SK-N-SH (cell line): ENCODE measurements at regions not wholly inside any gene's neighbourhood (a gene's known extent, or its start where the extent isn't known, plus 50 kb on each side); places are given as distances from the start of the nearest gene placed in this dataset.

Experiments used
- CTCF ChIA-PET: fragments of 300-600, 350-600 bp; formaldehyde crosslinking; extraction: SDS; loops from one replicate; lab custom pipeline; 2021; lab: Yijun Ruan, JAX
- POLR2A ChIA-PET: fragments of 350-600 bp; sonication (Branson Sonifier 250); formaldehyde crosslinking; extraction: SDS; loops from one replicate; lab custom pipeline; 2020; ENCODE audit warnings: antibody characterized with exemption, inconsistent platforms; lab: Yijun Ruan, JAX
- DNase-seq: peaks from one replicate; pipeline ENCODE4 v3.0.0; 2012
- H2AFZ ChIP-seq: fragments of 200-600 bp; sonication (generic); 2 replicates; pipeline ENCODE4 v1.8.1; 2016; ENCODE audit warnings: antibody characterized with exemption, mild to moderate bottlenecking, low read depth
- H3F3A ChIP-seq: fragments of 200-600 bp; sonication (generic); replicated peaks from 2 replicates; pipeline ENCODE3; 2016; ENCODE audit warnings: antibody characterized with exemption, mild to moderate bottlenecking; ENCODE audit not compliant: insufficient read depth
- H3K27ac ChIP-seq, 2 experiments: fragments of 200-500 bp in 1 of 2; fragments of 200-600 bp in 1 of 2; sonication (Bioruptor generic) in 1 of 2; sonication (generic), shearing (Covaris generic) in 1 of 2; 2 replicates each; pipeline versions ENCODE4 v1.5.1 to v1.6.1; 2014 to 2016; ENCODE audit warnings: low read depth in 2 of 2, inconsistent platforms in 1 of 2, low read length in 1 of 2, mild to moderate bottlenecking in 1 of 2, mixed read lengths in 1 of 2
- H3K27me3 ChIP-seq: fragments of 200-600 bp; sonication (generic), shearing (Covaris generic); 2 replicates; pipeline ENCODE4 v1.6.1; 2016; ENCODE audit warnings: mixed run types; ENCODE audit not compliant: insufficient read depth
- H3K36me3 ChIP-seq, 2 experiments: fragments of 200-500 bp in 1 of 2; fragments of 200-600 bp in 1 of 2; sonication (Bioruptor generic) in 1 of 2; sonication (generic) in 1 of 2; replicated peaks in 1 of 2; 2 replicates each; pipeline versions ENCODE3 to v1.5.1; 2014 to 2016; ENCODE audit warnings: low read length in 1 of 2, mild to moderate bottlenecking in 1 of 2; ENCODE audit not compliant: insufficient read depth in 2 of 2, control insufficient read depth in 1 of 2
- H3K4me1 ChIP-seq, 2 experiments: fragments of 200-500 bp in 1 of 2; fragments of 200-600 bp in 1 of 2; sonication (Bioruptor generic) in 1 of 2; sonication (generic), shearing (Covaris generic) in 1 of 2; 2 replicates each; pipeline versions ENCODE4 v1.5.1 to v1.6.1; 2014 to 2016; ENCODE audit warnings: low read depth in 1 of 2, low read length in 1 of 2, mixed run types in 1 of 2; ENCODE audit not compliant: insufficient read depth in 2 of 2, control insufficient read depth in 1 of 2
- H3K4me2 ChIP-seq: fragments of 200-600 bp; sonication (generic), shearing (Covaris generic); 2 replicates; pipeline ENCODE4 v1.6.1; 2017; ENCODE audit warnings: mixed run types
- H3K4me3 ChIP-seq, 2 experiments: fragments of 200-500 bp in 1 of 2; fragments of 200-600 bp in 1 of 2; sonication (Bioruptor generic) in 1 of 2; sonication (generic), shearing (Covaris generic) in 1 of 2; 2 replicates each; pipeline versions ENCODE4 v1.5.1 to v1.8.1; 2014 to 2016; ENCODE audit warnings: low read depth in 2 of 2, inconsistent platforms in 1 of 2, low read length in 1 of 2, mild to moderate bottlenecking in 1 of 2, mixed read lengths in 1 of 2, moderate library complexity in 1 of 2
- H3K79me2 ChIP-seq: fragments of 200-600 bp; sonication (generic); 2 replicates; pipeline ENCODE4 v1.8.1; 2017; ENCODE audit warnings: mild to moderate bottlenecking; ENCODE audit not compliant: insufficient read depth
- H3K9ac ChIP-seq: fragments of 200-600 bp; sonication (generic); 2 replicates; pipeline ENCODE4 v1.6.1; 2017; ENCODE audit warnings: mixed run types
- H3K9me2 ChIP-seq: fragments of 200-600 bp; sonication (generic); 2 replicates; pipeline ENCODE4 v1.6.1; 2017; ENCODE audit warnings: mixed run types
- H3K9me3 ChIP-seq: fragments of 200-600 bp; sonication (generic); 2 replicates; pipeline ENCODE4 v1.6.1; 2017; ENCODE audit warnings: mixed run types, mild to moderate bottlenecking, moderate library complexity
- H4K20me1 ChIP-seq: fragments of 200-600 bp; sonication (generic); 2 replicates; pipeline ENCODE4 v1.6.1; 2017; ENCODE audit warnings: mild to moderate bottlenecking, mixed run types; ENCODE audit not compliant: insufficient read depth
- CHD2 ChIP-seq: fragments of 150-350 bp; IDR thresholded peaks from 2 replicates; pipeline ENCODE4 v1.6.1; 2018; ENCODE audit warnings: low read length; ENCODE audit not compliant: partially characterized antibody
- FOXM1 ChIP-seq: IDR thresholded peaks from 2 replicates; pipeline ENCODE4 v1.4.0; 2012; ENCODE audit warnings: low read depth, mild to moderate bottlenecking
- GABPA ChIP-seq: IDR thresholded peaks from 2 replicates; pipeline ENCODE4 v1.4.0; 2012; ENCODE audit warnings: low read depth, mild to moderate bottlenecking
- JUND ChIP-seq: IDR thresholded peaks from 2 replicates; pipeline ENCODE4 v1.4.0; 2012
- MEF2A ChIP-seq: IDR thresholded peaks from 2 replicates; pipeline ENCODE4 v1.4.0; 2012; ENCODE audit warnings: low read depth, borderline replicate concordance
- NFIC ChIP-seq: IDR thresholded peaks from 2 replicates; pipeline ENCODE4 v1.4.0; 2012; ENCODE audit warnings: borderline replicate concordance
- NRF1 ChIP-seq: IDR thresholded peaks from 2 replicates; pipeline ENCODE4 v1.6.1; 2012; ENCODE audit warnings: low read depth, mild to moderate bottlenecking, low read length
- POLR2AphosphoS5 ChIP-seq: IDR thresholded peaks from 2 replicates; pipeline ENCODE4 v1.6.1; 2012; ENCODE audit warnings: low read depth, low read length
- RCOR1 ChIP-seq: fragments of 150-350 bp; IDR thresholded peaks from 2 replicates; pipeline ENCODE4 v1.6.1; 2017; ENCODE audit warnings: antibody characterized with exemption, low read length
- RXRA ChIP-seq: IDR thresholded peaks from 2 replicates; pipeline ENCODE4 v1.4.0; 2012; ENCODE audit warnings: low read depth, mild to moderate bottlenecking, borderline replicate concordance
- TAF1 ChIP-seq: IDR thresholded peaks from 2 replicates; pipeline ENCODE4 v1.6.1; 2012; ENCODE audit warnings: low read depth, mild to moderate bottlenecking, low read length, moderate library complexity, borderline replicate concordance
- TEAD4 ChIP-seq: IDR thresholded peaks from 2 replicates; pipeline ENCODE4 v1.4.0; 2012; ENCODE audit warnings: mild to moderate bottlenecking, borderline replicate concordance; ENCODE audit not compliant: insufficient read depth
- YY1 ChIP-seq: IDR thresholded peaks from 2 replicates; pipeline ENCODE4 v1.4.0; 2012; ENCODE audit warnings: low read depth, mild to moderate bottlenecking
- ZBTB33 ChIP-seq: IDR thresholded peaks from 2 replicates; pipeline ENCODE4 v1.4.0; 2012; ENCODE audit warnings: low read depth, borderline replicate concordance
- WGBS: methylation state at CpG from one replicate; pipeline ENCODE4 v1.1.6; 2017; ENCODE audit warnings: low lambda C conversion rate; 5-methylcytosine and 5-hydroxymethylcytosine counted together
- TF ChIP-seq, protein P1 (sequence below): fragments of 200-600 bp; sonication (generic); IDR thresholded peaks from 2 replicates; pipeline ENCODE4 v1.6.1; 2017; ENCODE audit warnings: antibody characterized with exemption, mild to moderate bottlenecking, moderate library complexity
- TF ChIP-seq, protein P2 (sequence below): IDR thresholded peaks from 2 replicates; pipeline ENCODE4 v1.4.0; 2012; ENCODE audit warnings: low read depth, borderline replicate concordance

GRCh38 chr1:79796434-79796833, 789.9 kb upstream of the ADGRL4 start:
- no peak overlapping the region for H3K9ac ChIP-seq
- TF ChIP-seq FOXM1 (no peak), RCOR1 (no peak), CHD2 (no peak), ZBTB33 (no peak), TEAD4 (no peak), YY1 (no peak), NRF1 (no peak), JUND (no peak), TAF1 (no peak), GABPA (no peak), NFIC (no peak), RXRA (no peak), POLR2AphosphoS5 (no peak), MEF2A (no peak)
- TF ChIP-seq, protein P1, sequence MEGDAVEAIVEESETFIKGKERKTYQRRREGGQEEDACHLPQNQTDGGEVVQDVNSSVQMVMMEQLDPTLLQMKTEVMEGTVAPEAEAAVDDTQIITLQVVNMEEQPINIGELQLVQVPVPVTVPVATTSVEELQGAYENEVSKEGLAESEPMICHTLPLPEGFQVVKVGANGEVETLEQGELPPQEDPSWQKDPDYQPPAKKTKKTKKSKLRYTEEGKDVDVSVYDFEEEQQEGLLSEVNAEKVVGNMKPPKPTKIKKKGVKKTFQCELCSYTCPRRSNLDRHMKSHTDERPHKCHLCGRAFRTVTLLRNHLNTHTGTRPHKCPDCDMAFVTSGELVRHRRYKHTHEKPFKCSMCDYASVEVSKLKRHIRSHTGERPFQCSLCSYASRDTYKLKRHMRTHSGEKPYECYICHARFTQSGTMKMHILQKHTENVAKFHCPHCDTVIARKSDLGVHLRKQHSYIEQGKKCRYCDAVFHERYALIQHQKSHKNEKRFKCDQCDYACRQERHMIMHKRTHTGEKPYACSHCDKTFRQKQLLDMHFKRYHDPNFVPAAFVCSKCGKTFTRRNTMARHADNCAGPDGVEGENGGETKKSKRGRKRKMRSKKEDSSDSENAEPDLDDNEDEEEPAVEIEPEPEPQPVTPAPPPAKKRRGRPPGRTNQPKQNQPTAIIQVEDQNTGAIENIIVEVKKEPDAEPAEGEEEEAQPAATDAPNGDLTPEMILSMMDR = no peak
- TF ChIP-seq, protein P2, sequence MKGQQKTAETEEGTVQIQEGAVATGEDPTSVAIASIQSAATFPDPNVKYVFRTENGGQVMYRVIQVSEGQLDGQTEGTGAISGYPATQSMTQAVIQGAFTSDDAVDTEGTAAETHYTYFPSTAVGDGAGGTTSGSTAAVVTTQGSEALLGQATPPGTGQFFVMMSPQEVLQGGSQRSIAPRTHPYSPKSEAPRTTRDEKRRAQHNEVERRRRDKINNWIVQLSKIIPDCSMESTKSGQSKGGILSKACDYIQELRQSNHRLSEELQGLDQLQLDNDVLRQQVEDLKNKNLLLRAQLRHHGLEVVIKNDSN = no peak
- no peak overlapping the region for H3K4me2 ChIP-seq
- no peaks in the 10 kb centered on the region for H4K20me1 ChIP-seq
- H3K79me2 ChIP-seq = no peaks in the 10 kb centered on the region
- 0 out of 2 replicates have a peak, but pooled peaks cover 6% of the 10 kb centered on the region for H3K9me3 ChIP-seq
- H3K27ac ChIP-seq = no peak overlapping the region
- ChIA-PET POLR2A (no interaction called here), CTCF (no interaction called here)
- no peak overlapping the region for H3K4me3 ChIP-seq
- peaks cover 5% of the 10 kb centered on the region for H3F3A ChIP-seq
- H3K27me3 ChIP-seq = no peaks in the 10 kb centered on the region
- no peaks in the 10 kb centered on the region for H3K9me2 ChIP-seq
- no peaks in the 10 kb centered on the region; a peak in 1 of 4 replicates for H3K4me1 ChIP-seq
- no peak for DNase-seq
- H2AFZ ChIP-seq = no peak overlapping the region
- H3K36me3 ChIP-seq = no peaks in the 10 kb centered on the region
- 15% methylated on average over 1 of the region's 1 CpG for WGBS
